Adrenal gland (tissue), 5 donors: ENCODE measurements at regions not wholly inside any gene's neighbourhood (a gene's known extent, or its start where the extent isn't known, plus 50 kb on each side); places are given as distances from the start of the nearest gene placed in this dataset.

ENCODE experiments used
- CTCF ChIP-seq, 6 experiments: fragments of 450-650 bp in 4 of 6; fragments of 200-600 bp in 2 of 6; sonication (generic) in 1 of 6; IDR thresholded peaks; 1 replicate in 5 of 6; 2 replicates in 1 of 6; pipeline versions ENCODE4 v1.5.1 to v1.8.0; 2016 to 2021; ENCODE audit warnings: antibody characterized with exemption in 6 of 6, mild to moderate bottlenecking in 2 of 6, moderate library complexity in 1 of 6
- POLR2A ChIP-seq, 2 donors: fragments of 450-650 bp; IDR thresholded peaks; one replicate each; pipeline ENCODE4 v1.6.1; 2017; ENCODE audit warnings: antibody characterized with exemption in 2 of 2, mild to moderate bottlenecking in 2 of 2, moderate library complexity in 1 of 2
- donor health status: DM: no; HTN: no; CAD: no.

- TF ChIP-seq CTCF (IDR thresholded peaks at IDR 0.05) (no peak), POLR2A (IDR thresholded peaks at IDR 0.05) (no peak)
Observed at GRCh38 chr18:42640160-42640559, 475.3 kb downstream of the RIT2 start.
